H1 (cell line): ENCODE measurements at regions not wholly inside any gene's neighbourhood (a gene's known extent, or its start where the extent isn't known, plus 50 kb on each side); places are given as distances from the start of the nearest gene placed in this dataset.

Experiments
- BRCA1 ChIP-seq: IDR thresholded peaks from 2 replicates; pipeline ENCODE4 v1.6.1; 2012; ENCODE audit warnings: low read depth, low read length, improper control_type of control experiment
- CHD7 ChIP-seq: fragments of 300-600 bp; sonication (generic); IDR thresholded peaks from 2 replicates; pipeline ENCODE4 v1.7.1; 2012; ENCODE audit warnings: low read length, moderate library complexity, mild to moderate bottlenecking, inconsistent platforms; ENCODE audit not compliant: insufficient replicate concordance
- JUN ChIP-seq: IDR thresholded peaks from 2 replicates; pipeline ENCODE4 v1.6.1; 2011; ENCODE audit warnings: low read depth, mild to moderate bottlenecking, improper control_type of control experiment, low read length
- NANOG ChIP-seq: IDR thresholded peaks from 2 replicates; pipeline ENCODE4 v1.6.1; 2011; ENCODE audit warnings: low read length, low read depth, mild to moderate bottlenecking, inconsistent platforms; ENCODE audit not compliant: insufficient read depth, poor library complexity, severe bottlenecking
- RFX5 ChIP-seq: IDR thresholded peaks from 2 replicates; pipeline ENCODE4 v1.6.1; 2011; ENCODE audit warnings: low read depth, low read length, improper control_type of control experiment, borderline replicate concordance
- SIN3A ChIP-seq, 2 experiments: IDR thresholded peaks in 1 of 2; conservative IDR thresholded peaks in 1 of 2; 2 replicates each; pipeline ENCODE4 v1.6.1; 2011 to 2012; ENCODE audit warnings: low read length in 2 of 2, improper control_type of control experiment in 1 of 2, low read depth in 1 of 2, mild to moderate bottlenecking in 1 of 2
- SP4 ChIP-seq: IDR thresholded peaks from 2 replicates; pipeline ENCODE4 v1.6.1; 2012; ENCODE audit warnings: low read length, inconsistent platforms
- TAF1 ChIP-seq: IDR thresholded peaks from 2 replicates; pipeline ENCODE4 v1.6.1; 2011; ENCODE audit warnings: mild to moderate bottlenecking, low read depth, low read length
- TAF7 ChIP-seq: optimal IDR thresholded peaks from 2 replicates; pipeline ENCODE3; 2011; ENCODE audit warnings: low read depth, mild to moderate bottlenecking, inconsistent platforms, low read length, moderate library complexity, borderline replicate concordance

- TF ChIP-seq CHD7 (no peak), SIN3A (conservative IDR thresholded peaks at IDR 0.05 in 1 of 2, IDR thresholded peaks at IDR 0.05 in 1 of 2; ENCODE audit: low read depth in 1 of 2, low read length in 2 of 2) (no peak), BRCA1 (no peak), JUN (no peak), TAF1 (no peak), SP4 (no peak), RFX5 (no peak), TAF7 (no peak), NANOG (no peak)
These were observed 1248.9 kb downstream of the SLITRK5 start (continued) for GRCh38 chr13:88919970-88920628.
